ENCODE measurements at regions not wholly inside any gene's neighbourhood (a gene's known extent, or its start where the extent isn't known, plus 50 kb on each side); places are given as distances from the start of the nearest gene placed in this dataset.

- TF ChIP-seq, protein P1, sequence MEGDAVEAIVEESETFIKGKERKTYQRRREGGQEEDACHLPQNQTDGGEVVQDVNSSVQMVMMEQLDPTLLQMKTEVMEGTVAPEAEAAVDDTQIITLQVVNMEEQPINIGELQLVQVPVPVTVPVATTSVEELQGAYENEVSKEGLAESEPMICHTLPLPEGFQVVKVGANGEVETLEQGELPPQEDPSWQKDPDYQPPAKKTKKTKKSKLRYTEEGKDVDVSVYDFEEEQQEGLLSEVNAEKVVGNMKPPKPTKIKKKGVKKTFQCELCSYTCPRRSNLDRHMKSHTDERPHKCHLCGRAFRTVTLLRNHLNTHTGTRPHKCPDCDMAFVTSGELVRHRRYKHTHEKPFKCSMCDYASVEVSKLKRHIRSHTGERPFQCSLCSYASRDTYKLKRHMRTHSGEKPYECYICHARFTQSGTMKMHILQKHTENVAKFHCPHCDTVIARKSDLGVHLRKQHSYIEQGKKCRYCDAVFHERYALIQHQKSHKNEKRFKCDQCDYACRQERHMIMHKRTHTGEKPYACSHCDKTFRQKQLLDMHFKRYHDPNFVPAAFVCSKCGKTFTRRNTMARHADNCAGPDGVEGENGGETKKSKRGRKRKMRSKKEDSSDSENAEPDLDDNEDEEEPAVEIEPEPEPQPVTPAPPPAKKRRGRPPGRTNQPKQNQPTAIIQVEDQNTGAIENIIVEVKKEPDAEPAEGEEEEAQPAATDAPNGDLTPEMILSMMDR (IDR thresholded peaks at IDR 0.05): no peak
- no peak for TF ChIP-seq POLR2A (IDR thresholded peaks at IDR 0.05)
These were observed 99.2 kb upstream of the SCAF11 start for GRCh38 chr12:46089414-46090162.
